ENCODE measurements at regions not wholly inside any gene's neighbourhood (a gene's known extent, or its start where the extent isn't known, plus 50 kb on each side); places are given as distances from the start of the nearest gene placed in this dataset.

GRCh38 chr3:104951426-104951825 is 415.3 kb upstream of the ALCAM start:
- no peaks in the 10 kb centered on the region for H3K9me3 ChIP-seq
- ATAC-seq (no peak), DNase-seq (no peak)

GRCh38 chr3:104952146-104952972 is 414.4 kb upstream of the ALCAM start:
- TF ChIP-seq CTCF (IDR thresholded peaks at IDR 0.05), result no peak
- ATAC-seq (no peak), DNase-seq (no peak)
- Histone ChIP-seq H3K4me1 (ENCODE audit: low read depth) (no peaks in the 10 kb centered on the region), H3K9me3 (no peaks in the 10 kb centered on the region), H3K4me3 (no peak overlapping the region), H3K36me3 (ENCODE audit: low read depth) (no peaks in the 10 kb centered on the region)
- intact Hi-C loops (cut with DNase I, micrococcal nuclease), result no loop called here

More at GRCh38 chr3:104951426-104951825, 415.3 kb upstream of the ALCAM start:
- H3K36me3 ChIP-seq (ENCODE audit: low read depth), result no peaks in the 10 kb centered on the region
- no peaks in the 10 kb centered on the region for H3K4me1 ChIP-seq (ENCODE audit: low read depth)
- no peak overlapping the region for H3K4me3 ChIP-seq
- TF ChIP-seq CTCF (IDR thresholded peaks at IDR 0.05), result no peak
- intact Hi-C loops (cut with DNase I, micrococcal nuclease), result no loop called here

GRCh38 chr3:104956620-104957345 is 409.9 kb upstream of the ALCAM start:
- TF ChIP-seq CTCF (IDR thresholded peaks at IDR 0.05), result no peak
- Histone ChIP-seq H3K4me1 (ENCODE audit: low read depth) (no peaks in the 10 kb centered on the region), H3K9me3 (no peaks in the 10 kb centered on the region), H3K36me3 (ENCODE audit: low read depth) (no peaks in the 10 kb centered on the region), H3K4me3 (no peak overlapping the region)
- intact Hi-C loops (cut with DNase I, micrococcal nuclease), result no loop called here
- DNase-seq (no peak), ATAC-seq (no peak)

- no peaks in the 10 kb centered on the region for H3K9me3 ChIP-seq
- H3K4me1 ChIP-seq (ENCODE audit: low read depth), result no peaks in the 10 kb centered on the region
- H3K4me3 ChIP-seq, result no peak overlapping the region
- no peaks in the 10 kb centered on the region for H3K36me3 ChIP-seq (ENCODE audit: low read depth)
- TF ChIP-seq CTCF (IDR thresholded peaks at IDR 0.05), result no peak
- no peak for ATAC-seq
- intact Hi-C loops (cut with DNase I, micrococcal nuclease), result no loop called here
- DNase-seq, result no peak
Measured at GRCh38 chr3:104960579-104960978, 406.1 kb upstream of the ALCAM start.

GRCh38 chr3:104961851-104962250 is 404.9 kb upstream of the ALCAM start:
- Histone ChIP-seq H3K4me1 (ENCODE audit: low read depth) (no peaks in the 10 kb centered on the region), H3K36me3 (ENCODE audit: low read depth) (no peaks in the 10 kb centered on the region), H3K4me3 (no peak overlapping the region), H3K9me3 (no peaks in the 10 kb centered on the region)
- no peak for TF ChIP-seq CTCF (IDR thresholded peaks at IDR 0.05)
- intact Hi-C loops (cut with DNase I, micrococcal nuclease), result no loop called here
- DNase-seq (no peak), ATAC-seq (no peak)
